Stimulated activated CD4-positive, alpha-beta T cell treated with anti-CD3 and anti-CD28 coated beads, Interleukin-15, amount 100 ng/mL, for 48 hours (primary cell): ENCODE measurements at regions not wholly inside any gene's neighbourhood (a gene's known extent, or its start where the extent isn't known, plus 50 kb on each side); places are given as distances from the start of the nearest gene placed in this dataset.
A peak's percentile ranks its signal among the peaks of the same experiment; 100 is the strongest.

Source experiments
- DNase-seq, 2 donors: peaks; one replicate each; pipeline ENCODE4 v3.0.0-alpha.2; 2020; ENCODE audit warnings: low read depth in 2 of 2

DNA sequence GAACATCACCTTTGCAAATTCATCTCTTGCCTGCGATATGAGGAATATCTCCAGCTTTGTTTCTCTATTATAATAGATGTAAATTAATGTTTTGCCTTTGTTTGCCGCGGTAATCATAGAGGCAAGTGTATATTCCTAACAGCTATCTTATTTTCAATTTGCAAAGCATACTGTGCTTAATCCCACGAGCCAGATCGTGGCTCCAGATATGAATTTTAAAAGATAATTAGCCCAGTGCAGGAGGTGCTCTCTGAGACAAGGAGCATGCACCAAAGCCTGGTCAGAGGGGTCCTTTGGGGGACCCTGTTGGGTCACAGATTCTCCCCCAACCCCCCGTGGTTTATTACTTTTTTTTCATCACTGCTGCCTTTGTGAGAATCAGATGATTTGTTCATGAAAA lies 1087.5 kb downstream of the BCL11B start:
- DNase-seq: no peak

GRCh38 chr14:98185036-98185435 lies 1087.0 kb downstream of the BCL11B start:
- no peak for DNase-seq

- DNase-seq: no peak
Observed at GRCh38 chr14:98186140-98186539, 1085.9 kb downstream of the BCL11B start.

GRCh38 chr14:98187281-98187680 lies 1084.7 kb downstream of the BCL11B start:
- DNase-seq: no peak

- DNase-seq: no peak
Observed at GRCh38 chr14:98189062-98189461, 1082.9 kb downstream of the BCL11B start.

GRCh38 chr14:98189511-98189910 lies 1082.5 kb downstream of the BCL11B start:
- no peak for DNase-seq

DNA sequence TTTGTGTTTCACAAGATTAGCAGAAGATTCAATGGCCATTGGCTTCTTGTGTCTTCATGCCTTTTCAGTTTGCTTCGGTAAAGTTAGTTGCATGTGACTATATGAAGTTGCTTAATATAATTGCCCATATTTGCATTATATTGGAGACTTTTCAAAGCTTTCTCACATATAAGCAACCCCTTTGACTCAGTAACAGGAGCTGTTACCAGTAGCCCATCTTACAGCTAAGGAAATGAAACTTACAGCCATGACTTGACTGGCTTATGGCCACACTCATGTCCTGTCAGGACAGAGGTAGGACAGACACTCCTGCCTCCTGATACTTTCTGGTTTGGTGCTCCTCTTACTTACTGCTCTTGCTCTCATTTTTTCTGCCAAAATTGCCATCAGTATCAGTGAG lies 1082.1 kb downstream of the BCL11B start:
- no peak for DNase-seq

DNA sequence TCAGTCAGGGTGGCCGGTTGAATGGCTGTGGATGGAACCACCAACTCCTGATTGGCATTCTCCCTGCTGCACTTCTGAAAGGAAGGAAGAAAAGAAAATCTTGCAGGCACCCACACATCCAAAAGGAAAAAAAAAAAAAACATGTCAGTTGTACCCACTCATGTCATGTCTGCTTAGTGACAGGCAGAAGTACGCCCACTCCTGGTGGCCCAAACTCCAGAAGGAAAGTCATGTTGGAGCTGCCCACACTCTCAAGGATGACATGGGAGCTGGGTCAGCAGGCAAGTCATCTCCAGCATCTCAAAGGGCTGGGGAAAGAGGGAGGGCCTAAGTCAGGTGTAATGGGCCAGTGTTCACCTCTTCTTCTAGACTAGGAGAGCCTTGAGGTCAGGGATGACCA lies 1079.1 kb downstream of the BCL11B start:
- no peak for DNase-seq

DNA sequence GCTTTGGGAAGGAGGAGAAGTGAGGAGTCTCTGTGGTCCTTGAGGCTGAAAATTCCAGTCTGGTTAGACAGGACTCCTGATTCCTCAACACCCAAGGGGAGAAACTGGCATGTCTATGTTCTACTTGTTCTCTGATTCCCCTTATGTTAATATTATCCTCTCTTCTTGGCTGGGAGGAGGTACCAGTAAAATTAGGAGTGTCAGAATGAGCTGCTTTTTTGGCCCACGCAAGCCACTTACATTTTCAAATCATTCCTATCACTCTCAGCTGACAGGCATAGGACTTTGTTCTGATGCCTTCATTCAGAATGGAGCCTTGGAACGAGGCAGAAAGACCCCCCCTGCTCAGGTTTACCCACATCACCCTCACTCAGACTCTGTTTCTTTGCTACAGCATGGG lies 1077.2 kb downstream of the BCL11B start:
- DNase-seq: no peak

GRCh38 chr14:98195256-98195655 lies 1076.7 kb downstream of the BCL11B start:
- DNase-seq: no peak

- no peak for DNase-seq
Observed at GRCh38 chr14:98197933-98198332, 1074.1 kb downstream of the BCL11B start.

DNA sequence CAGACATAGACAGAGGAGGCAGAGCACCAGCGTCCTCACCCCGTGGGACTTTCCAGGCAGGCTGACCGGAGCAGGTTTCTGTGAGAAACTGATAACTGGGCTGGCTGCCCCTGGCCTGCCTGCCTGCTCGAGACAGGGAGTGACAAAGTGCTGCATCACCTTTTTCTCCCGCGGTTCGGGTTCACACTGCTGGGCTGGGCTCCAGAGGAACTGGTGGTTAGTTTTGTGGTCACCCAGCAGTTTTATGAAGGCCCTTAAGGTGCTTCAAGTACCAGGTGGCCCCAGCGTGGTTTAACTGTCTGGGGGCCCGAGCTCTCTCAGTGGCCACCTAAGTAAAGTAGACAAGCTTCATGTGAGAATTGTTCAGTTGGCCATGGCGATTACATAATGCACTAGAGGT lies 1073.6 kb downstream of the BCL11B start:
- DNase-seq: no peak

GRCh38 chr14:98200601-98201000 lies 1071.4 kb downstream of the BCL11B start:
- DNase-seq: no peak

DNA sequence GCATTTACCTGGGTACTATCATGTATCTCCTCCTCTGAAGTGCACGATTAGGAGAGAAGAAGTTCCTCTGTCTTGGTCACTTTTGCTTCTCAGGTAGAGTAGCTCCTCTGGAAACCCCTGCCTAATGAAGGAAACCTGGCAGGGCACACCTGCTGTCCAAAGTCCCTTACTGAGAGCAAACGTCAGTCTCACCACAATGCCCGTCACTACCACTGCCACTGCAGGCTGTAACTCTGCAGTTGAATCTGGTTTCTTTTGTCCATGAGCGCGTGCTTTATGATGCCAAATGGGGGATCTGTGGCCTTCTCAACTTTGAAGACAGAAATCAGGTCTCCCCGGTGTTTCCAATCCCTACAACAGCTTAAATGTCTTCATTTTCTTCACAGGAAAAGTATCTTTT lies 1068.6 kb downstream of the BCL11B start:
- DNase-seq: no peak

GRCh38 chr14:98204139-98204538 lies 1067.9 kb downstream of the BCL11B start:
- DNase-seq: no peak

- no peak for DNase-seq
Observed at GRCh38 chr14:98207415-98207814, 1064.6 kb downstream of the BCL11B start.

- DNase-seq: no peak
Observed at GRCh38 chr14:98208211-98208611, 1063.8 kb downstream of the BCL11B start.

GRCh38 chr14:98208943-98209342 lies 1063.1 kb downstream of the BCL11B start:
- DNase-seq: no peak

DNA sequence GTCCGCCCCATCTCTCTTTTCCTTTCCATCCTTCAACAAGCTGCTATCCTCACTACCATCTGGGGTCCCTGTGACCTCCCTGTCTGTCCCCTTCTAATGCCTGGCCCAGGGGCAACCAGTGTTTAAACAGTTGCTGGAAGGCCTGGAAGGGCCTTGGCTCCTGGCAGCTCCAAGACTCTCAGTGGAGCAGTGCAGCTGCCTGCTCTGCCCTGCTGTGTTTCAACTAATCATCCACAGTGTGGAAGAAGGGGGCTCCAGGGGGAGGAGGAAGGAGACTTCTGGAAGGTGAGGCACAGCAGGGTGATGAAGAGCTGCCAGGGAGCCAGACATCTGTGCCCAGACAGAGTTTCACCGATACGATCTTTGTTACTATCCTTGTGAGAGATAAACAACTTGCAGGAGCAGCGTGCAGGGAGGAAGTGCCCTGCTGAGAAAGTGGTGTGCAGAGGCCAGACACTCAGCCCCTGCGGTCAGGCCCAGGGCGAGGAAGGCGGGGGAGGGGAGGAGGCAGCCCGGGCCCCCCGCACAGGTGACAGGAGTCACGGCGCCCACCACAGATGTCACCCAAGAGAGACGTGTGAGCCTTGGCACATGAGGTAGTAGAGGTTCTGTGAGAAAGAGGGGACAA lies 1061.8 kb downstream of the BCL11B start:
- no peak for DNase-seq

GRCh38 chr14:98217530-98217929 lies 1054.5 kb downstream of the BCL11B start:
- DNase-seq: no peak

DNA sequence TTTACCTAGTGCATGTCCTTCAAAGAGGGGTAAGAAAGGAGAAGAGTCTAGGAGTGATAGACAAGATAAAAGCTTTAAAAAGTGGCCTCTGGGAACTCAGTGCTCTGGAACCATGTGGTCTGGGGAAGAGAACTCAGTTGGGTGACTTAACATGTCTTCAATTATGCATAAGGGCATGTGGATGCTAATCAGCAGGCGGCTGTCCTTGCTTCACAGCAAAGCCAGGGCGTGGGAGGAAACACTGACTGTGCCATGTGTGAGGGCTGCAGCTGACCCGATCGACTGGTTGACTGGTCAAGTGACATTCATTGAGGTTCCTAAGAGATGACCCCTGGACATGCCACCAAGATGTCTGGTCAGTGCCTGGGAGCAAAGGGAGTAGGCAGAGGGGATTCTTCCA lies 1053.8 kb downstream of the BCL11B start:
- no peak for DNase-seq

GRCh38 chr14:98219638-98220037 lies 1052.4 kb downstream of the BCL11B start:
- DNase-seq: no peak

- DNase-seq: no peak
Observed at GRCh38 chr14:98223106-98223505, 1048.9 kb downstream of the BCL11B start.

DNA sequence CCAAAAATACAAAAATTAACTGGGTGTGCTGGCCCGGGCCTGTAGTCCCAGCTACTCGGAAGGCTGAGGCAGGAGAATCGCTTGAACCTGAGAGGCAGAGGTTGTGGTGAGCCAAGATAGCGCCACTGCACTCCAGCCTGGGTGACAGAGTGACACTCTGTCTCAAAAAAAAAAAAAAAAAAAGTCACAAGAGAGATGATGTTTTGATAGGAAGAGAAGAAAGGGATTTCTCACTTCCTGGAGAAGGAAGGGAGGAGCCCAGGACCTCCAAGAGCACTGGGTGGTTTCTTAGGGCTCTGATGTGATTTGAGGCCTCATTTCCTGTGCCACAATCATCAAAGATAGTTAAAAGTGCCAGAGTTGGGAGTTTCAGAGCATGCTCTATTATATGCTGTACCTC lies 1048.3 kb downstream of the BCL11B start:
- peak in 1 of 2 donors; percentile 20 for DNase-seq
